ENCODE measurements at regions not wholly inside any gene's neighbourhood (a gene's known extent, or its start where the extent isn't known, plus 50 kb on each side); places are given as distances from the start of the nearest gene placed in this dataset.

DNA sequence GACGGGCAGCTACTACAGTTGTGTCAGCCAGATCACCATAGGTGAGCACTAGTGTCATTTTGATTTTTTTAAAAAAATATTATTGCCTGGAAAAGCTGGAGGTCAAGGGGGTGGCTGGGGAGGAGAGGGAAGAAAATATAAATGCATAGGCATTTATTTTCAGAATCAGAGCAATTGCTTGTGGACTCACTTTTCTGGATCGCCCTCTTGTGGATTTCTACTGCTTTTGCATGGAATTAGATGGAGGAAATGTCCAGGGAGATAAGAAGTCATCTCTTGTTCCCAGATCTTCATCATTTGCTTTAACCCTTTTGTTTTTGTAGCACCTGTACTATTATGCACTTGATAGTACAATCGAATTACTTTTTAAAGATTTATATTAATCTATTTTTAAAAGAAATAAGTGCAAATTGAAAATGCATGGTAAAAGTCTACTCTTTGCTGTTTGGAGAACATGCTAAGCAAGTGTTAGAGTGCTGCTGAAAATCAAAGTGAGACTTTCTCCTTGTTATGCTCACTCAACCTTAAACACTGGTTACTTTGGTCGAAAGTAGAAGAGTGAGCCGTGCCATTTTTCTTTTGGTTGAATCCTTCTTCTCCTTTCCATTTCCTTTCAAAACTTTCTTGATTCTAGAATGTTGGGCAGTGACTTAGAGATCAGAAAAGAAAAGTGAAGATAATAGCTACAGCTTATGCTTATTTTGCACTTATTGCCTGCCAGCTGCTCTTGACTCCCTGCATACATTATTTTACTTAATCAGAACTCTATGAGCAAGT lies 60.6 kb upstream of the ANO4 start:
- TF ChIP-seq REST (IDR thresholded peaks at IDR 0.05; ENCODE audit: insufficient read depth in 1 of 2, low read depth in 2 of 2, low read length in 2 of 2): no peak
- no peak for TF ChIP-seq POLR2AphosphoS5 (IDR thresholded peaks at IDR 0.05; ENCODE audit: low read depth, low read length)
- no peak for TF ChIP-seq SIN3A (IDR thresholded peaks at IDR 0.05; ENCODE audit: borderline replicate concordance, insufficient read depth, low read length)
- no peak for TF ChIP-seq FOXP2 (optimal IDR thresholded peaks at IDR 0.05; ENCODE audit: borderline replicate concordance, extremely low read depth, extremely low read length, insufficient read depth)
- no peak for TF ChIP-seq TAF1 (IDR thresholded peaks at IDR 0.05; ENCODE audit: borderline replicate concordance, insufficient read depth, low read length)

DNA sequence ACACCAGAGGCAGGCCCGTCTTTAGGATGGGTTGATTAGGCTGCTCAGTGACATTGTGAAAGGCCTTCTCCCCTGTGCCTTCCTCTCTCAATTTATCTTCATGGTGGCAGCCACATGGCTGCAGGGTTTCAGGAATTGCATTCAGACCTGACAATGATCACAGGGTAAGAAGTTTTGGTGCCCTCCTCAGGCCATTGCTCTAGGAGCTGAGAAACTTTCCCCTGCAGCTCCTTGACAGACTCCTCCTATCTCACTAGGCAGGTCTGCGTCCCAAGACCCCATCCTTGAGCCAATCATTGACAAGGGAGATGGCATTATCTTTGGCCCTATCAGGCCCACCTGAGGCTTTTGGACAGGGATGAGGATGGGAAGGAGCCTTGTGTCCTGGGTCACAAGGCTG lies 57.4 kb upstream of the ANO4 start:
- TF ChIP-seq FOXP2 (optimal IDR thresholded peaks at IDR 0.05; ENCODE audit: borderline replicate concordance, extremely low read depth, extremely low read length, insufficient read depth): no peak
- no peak for TF ChIP-seq REST (IDR thresholded peaks at IDR 0.05; ENCODE audit: insufficient read depth in 1 of 2, low read depth in 2 of 2, low read length in 2 of 2)
- no peak for TF ChIP-seq POLR2AphosphoS5 (IDR thresholded peaks at IDR 0.05; ENCODE audit: low read depth, low read length)
- no peak for TF ChIP-seq SIN3A (IDR thresholded peaks at IDR 0.05; ENCODE audit: borderline replicate concordance, insufficient read depth, low read length)
- TF ChIP-seq TAF1 (IDR thresholded peaks at IDR 0.05; ENCODE audit: borderline replicate concordance, insufficient read depth, low read length): no peak

- no peak for TF ChIP-seq FOXP2 (optimal IDR thresholded peaks at IDR 0.05; ENCODE audit: borderline replicate concordance, extremely low read depth, extremely low read length, insufficient read depth)
Observed at GRCh38 chr12:100738086-100738485, 56.5 kb upstream of the ANO4 start.

DNA sequence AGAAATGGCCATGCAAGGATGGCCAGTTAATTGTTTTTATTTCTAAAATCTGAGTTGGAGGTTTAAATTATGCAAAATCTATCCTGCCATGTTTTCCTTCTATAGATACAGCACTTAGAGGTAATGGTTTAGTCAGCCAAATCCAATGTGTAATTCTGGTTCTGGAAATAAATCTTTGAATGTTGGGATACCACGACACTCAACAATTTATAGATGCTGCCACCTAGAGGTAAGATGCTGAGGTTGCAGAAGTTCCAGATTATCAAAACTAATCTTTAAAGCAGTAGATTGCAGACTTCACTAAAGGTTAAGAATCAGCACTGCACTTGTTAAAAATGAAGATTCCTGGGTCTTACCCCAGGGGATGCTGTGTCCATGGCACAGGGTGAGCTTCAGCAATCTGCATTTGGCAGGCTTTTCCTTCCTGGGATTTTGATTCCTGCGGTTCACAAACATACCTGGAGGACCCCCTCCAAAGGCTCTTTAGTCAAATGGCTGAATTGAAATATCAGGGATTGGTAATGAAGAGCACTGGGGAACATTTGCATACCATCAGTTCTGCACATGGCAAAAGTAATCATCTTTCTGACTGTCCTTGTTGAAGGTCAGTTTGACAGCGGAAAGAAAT lies 53.4 kb upstream of the ANO4 start:
- TF ChIP-seq REST (IDR thresholded peaks at IDR 0.05; ENCODE audit: insufficient read depth in 1 of 2, low read depth in 2 of 2, low read length in 2 of 2) (no peak), SIN3A (IDR thresholded peaks at IDR 0.05; ENCODE audit: borderline replicate concordance, insufficient read depth, low read length) (no peak), POLR2AphosphoS5 (IDR thresholded peaks at IDR 0.05; ENCODE audit: low read depth, low read length) (no peak)

DNA sequence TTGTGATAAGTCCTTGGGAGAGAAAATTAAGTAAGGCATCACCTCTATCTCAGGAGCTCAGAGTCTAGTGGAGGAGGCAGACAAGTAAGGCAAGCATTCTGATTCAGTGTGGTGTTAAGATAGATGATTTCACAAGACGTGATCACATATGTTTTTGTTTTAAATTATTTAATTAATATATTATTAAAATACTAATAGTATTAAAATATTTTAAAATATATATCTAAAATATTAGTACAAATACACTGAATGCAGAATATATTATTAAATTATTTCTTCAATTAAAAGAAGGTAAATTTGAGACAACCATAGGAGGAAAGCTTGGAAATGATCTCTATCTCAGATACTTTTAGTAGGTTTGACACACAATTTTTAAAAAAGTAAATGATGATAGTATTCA lies 51.5 kb upstream of the ANO4 start:
- TF ChIP-seq SIN3A (IDR thresholded peaks at IDR 0.05; ENCODE audit: borderline replicate concordance, insufficient read depth, low read length) (no peak), REST (IDR thresholded peaks at IDR 0.05; ENCODE audit: insufficient read depth in 1 of 2, low read depth in 2 of 2, low read length in 2 of 2) (no peak), POLR2AphosphoS5 (IDR thresholded peaks at IDR 0.05; ENCODE audit: low read depth, low read length) (no peak), TAF1 (IDR thresholded peaks at IDR 0.05; ENCODE audit: borderline replicate concordance, insufficient read depth, low read length) (no peak), FOXP2 (optimal IDR thresholded peaks at IDR 0.05; ENCODE audit: borderline replicate concordance, extremely low read depth, extremely low read length, insufficient read depth) (no peak)

All from PFSK-1 (cell line).